ENCODE measurements at regions not wholly inside any gene's neighbourhood (a gene's known extent, or its start where the extent isn't known, plus 50 kb on each side); places are given as distances from the start of the nearest gene placed in this dataset.

- TF ChIP-seq ZNF670 (tag by site-specific recombination; IDR thresholded peaks at IDR 0.05; ENCODE audit: low read depth) (no peak), ZNF791 (tag by site-specific recombination; IDR thresholded peaks at IDR 0.05) (no peak), PRDM6 (tag by site-specific recombination; IDR thresholded peaks at IDR 0.05) (no peak), MYNN (tag by site-specific recombination; IDR thresholded peaks at IDR 0.05; ENCODE audit: borderline replicate concordance) (no peak), ZNF280D (tag by site-specific recombination; IDR thresholded peaks at IDR 0.05) (no peak), ZNF585B (tag by site-specific recombination; IDR thresholded peaks at IDR 0.05) (no peak), ZNF580 (tag by site-specific recombination; IDR thresholded peaks at IDR 0.05) (no peak), ZNF610 (tag by site-specific recombination; IDR thresholded peaks at IDR 0.05; ENCODE audit: borderline replicate concordance) (no peak), ELK4 (IDR thresholded peaks at IDR 0.05; ENCODE audit: borderline replicate concordance, low read depth, low read length) (no peak), ZNF18 (tag by site-specific recombination; IDR thresholded peaks at IDR 0.05) (no peak), ZNF473 (tag by site-specific recombination; IDR thresholded peaks at IDR 0.05) (no peak), ZNF561 (tag by site-specific recombination; IDR thresholded peaks at IDR 0.05; ENCODE audit: borderline replicate concordance) (no peak), ZBTB1 (tag by site-specific recombination; IDR thresholded peaks at IDR 0.05) (no peak), ZBTB11 (tag by site-specific recombination; conservative IDR thresholded peaks at IDR 0.05; ENCODE audit: low read depth) (no peak), ZSCAN30 (tag by site-specific recombination; IDR thresholded peaks at IDR 0.05) (no peak), KLF8 (tag by site-specific recombination; IDR thresholded peaks at IDR 0.05) (no peak), ZNF530 (tag by site-specific recombination; IDR thresholded peaks at IDR 0.05; ENCODE audit: low read depth) (no peak), GFI1B (tag by site-specific recombination; IDR thresholded peaks at IDR 0.05) (no peak)
- CTCF ChIA-PET: interaction anchor here (0.7 kb wide), 1 partner anchor 23 kb away, joined by 3 read pairs; no protein-coding TSS in a partner anchor
- Histone ChIP-seq H3K36me3 (ENCODE audit: control insufficient read depth in 2 of 2, insufficient read depth in 1 of 2, low read length in 2 of 2) (no peaks in the 10 kb centered on the region), H3K9me3 (ENCODE audit: control insufficient read depth, insufficient read depth, low read depth, low read length) (no peaks in the 10 kb centered on the region), H3K4me3 (ENCODE audit: low read depth, low read length) (no peak overlapping the region), H3K4me1 (ENCODE audit: control insufficient read depth, insufficient read depth, low read length) (no peaks in the 10 kb centered on the region), H3K27ac (ENCODE audit: extremely low read depth, low read depth, low read length) (no peak overlapping the region)
- POLR2A ChIA-PET: no interaction called here
Measured at GRCh38 chr13:90116121-90116520, 1231.4 kb upstream of the MIR17HG start.

Measured in HEK293 (cell line).